IMR-90 (cell line): ENCODE measurements at regions not wholly inside any gene's neighbourhood (a gene's known extent, or its start where the extent isn't known, plus 50 kb on each side); places are given as distances from the start of the nearest gene placed in this dataset.

ENCODE experiments used
- ATAC-seq: fragments of 200-7000 bp; cut with Tn5 transposase; 2 replicates; pipeline ENCODE4 v1.9.1; 2020; ENCODE audit warnings: low read depth, mild to moderate bottlenecking, moderate library complexity
- BruUV-seq: library from RNA; stranded (reverse); fragments of 400-500 nt; replicated peaks from 2 replicates; lab custom pipeline; 2021; lab: Mats Ljungman, UMichigan
- CTCF ChIA-PET: fragments of 300-600 bp; formaldehyde crosslinking; extraction: SDS; loops from one replicate; lab custom pipeline; 2021; ENCODE audit warnings: antibody characterized with exemption; lab: Yijun Ruan, JAX
- POLR2A ChIA-PET: fragments of 300-600 bp; sonication (Branson Sonifier 250); formaldehyde crosslinking; loops from one replicate; lab custom pipeline; 2022; ENCODE audit warnings: antibody characterized with exemption; ENCODE audit not compliant: unreplicated experiment; lab: Charles Lee
- DNase-seq: peaks from one replicate; pipeline ENCODE4 v3.0.0; 2013
- H2AFZ ChIP-seq: replicated peaks from 2 replicates; pipeline ENCODE3; 2013; ENCODE audit warnings: low read length, mild to moderate bottlenecking; ENCODE audit not compliant: poor library complexity
- H2AK5ac ChIP-seq: 2 replicates; pipeline ENCODE4 v1.6.1; 2013; ENCODE audit warnings: low read depth, low read length, inconsistent platforms
- H2AK9ac ChIP-seq: replicated peaks from 2 replicates; pipeline ENCODE3; 2013; ENCODE audit warnings: mild to moderate bottlenecking, low read depth, low read length, moderate library complexity; ENCODE audit not compliant: poor library complexity
- H2BK120ac ChIP-seq: 2 replicates; pipeline ENCODE4 v1.6.1; 2013; ENCODE audit warnings: low read depth, low read length, inconsistent platforms
- H2BK15ac ChIP-seq: 3 replicates; pipeline ENCODE4 v1.6.1; 2013; ENCODE audit warnings: low read depth, low read length, inconsistent platforms
- H2BK20ac ChIP-seq: 2 replicates; pipeline ENCODE4 v1.6.1; 2013; ENCODE audit warnings: low read depth, mild to moderate bottlenecking, inconsistent platforms, low read length, moderate library complexity
- H2BK5ac ChIP-seq: 2 replicates; pipeline ENCODE4 v1.6.1; 2013; ENCODE audit warnings: mild to moderate bottlenecking, low read depth, low read length, inconsistent platforms; ENCODE audit not compliant: poor library complexity, severe bottlenecking
- H3K14ac ChIP-seq: replicated peaks from 2 replicates; pipeline ENCODE4 v1.6.1; 2013; ENCODE audit warnings: low read depth, low read length, inconsistent platforms
- H3K18ac ChIP-seq: 2 replicates; pipeline ENCODE4 v1.6.1; 2013; ENCODE audit warnings: low read depth, low read length, control low read depth
- H3K23ac ChIP-seq: 2 replicates; pipeline ENCODE4 v1.6.1; 2013; ENCODE audit warnings: low read depth, low read length, inconsistent platforms
- H3K27ac ChIP-seq: 2 replicates; pipeline ENCODE4 v1.5.1; 2013; ENCODE audit warnings: mild to moderate bottlenecking, control low read depth, low read length; ENCODE audit not compliant: insufficient read depth
- H3K27me3 ChIP-seq: 2 replicates; pipeline ENCODE4 v1.6.1; 2013; ENCODE audit warnings: low read length; ENCODE audit not compliant: control insufficient read depth, insufficient read depth
- H3K36me3 ChIP-seq: 2 replicates; pipeline ENCODE4 v1.6.1; 2013; ENCODE audit warnings: low read length, mixed read lengths; ENCODE audit not compliant: control insufficient read depth, insufficient read depth
- H3K4ac ChIP-seq: 2 replicates; pipeline ENCODE4 v1.6.1; 2013; ENCODE audit warnings: low read depth, low read length, inconsistent platforms
- H3K4me1 ChIP-seq: 2 replicates; pipeline ENCODE4 v1.6.1; 2013; ENCODE audit warnings: low read length, mixed read lengths; ENCODE audit not compliant: control insufficient read depth, insufficient read depth
- H3K4me2 ChIP-seq: 2 replicates; pipeline ENCODE4 v1.6.1; 2013; ENCODE audit warnings: low read depth, mild to moderate bottlenecking, control low read depth, low read length, moderate library complexity
- H3K4me3 ChIP-seq: 2 replicates; pipeline ENCODE4 v1.5.1; 2013; ENCODE audit warnings: low read depth, mild to moderate bottlenecking, control low read depth, low read length, moderate library complexity; ENCODE audit not compliant: insufficient read depth
- H3K56ac ChIP-seq: 2 replicates; pipeline ENCODE4 v1.6.1; 2013; ENCODE audit warnings: low read length, inconsistent platforms; ENCODE audit not compliant: insufficient read depth; ENCODE audit errors: extremely low read depth
- H3K79me1 ChIP-seq, 2 experiments: 2 replicates each; pipeline ENCODE4 v1.6.1; 2013; ENCODE audit warnings: low read length in 2 of 2, inconsistent platforms in 1 of 2, low read depth in 1 of 2
- H3K9ac ChIP-seq: 2 replicates; pipeline ENCODE4 v1.6.1; 2013; ENCODE audit warnings: low read depth, low read length, control low read depth
- H3K9me1 ChIP-seq: 2 replicates; pipeline ENCODE4 v1.6.1; 2013; ENCODE audit warnings: low read length, inconsistent platforms; ENCODE audit not compliant: insufficient read depth
- H3K9me3 ChIP-seq: 2 replicates; pipeline ENCODE4 v1.6.1; 2013; ENCODE audit warnings: low read length; ENCODE audit not compliant: control insufficient read depth, insufficient read depth
- H4K20me1 ChIP-seq: 2 replicates; pipeline ENCODE4 v1.6.1; 2013; ENCODE audit warnings: low read length, inconsistent platforms; ENCODE audit not compliant: insufficient read depth
- H4K5ac ChIP-seq: 2 replicates; pipeline ENCODE4 v1.6.1; 2013; ENCODE audit warnings: mild to moderate bottlenecking, low read depth, low read length, control low read depth
- H4K8ac ChIP-seq, 2 experiments: 2 replicates each; pipeline ENCODE4 v1.6.1; 2013; ENCODE audit warnings: low read depth in 2 of 2, low read length in 2 of 2, control low read depth in 1 of 2, inconsistent platforms in 1 of 2
- H4K91ac ChIP-seq: 2 replicates; pipeline ENCODE4 v1.6.1; 2013; ENCODE audit warnings: low read depth, low read length, inconsistent platforms; ENCODE audit not compliant: insufficient read depth
- BHLHE40 ChIP-seq: fragments of 150-350 bp; IDR thresholded peaks from 2 replicates; pipeline ENCODE4 v1.6.1; 2016; ENCODE audit warnings: mild to moderate bottlenecking, low read depth, low read length
- CHD1 ChIP-seq: IDR thresholded peaks from 2 replicates; pipeline ENCODE4 v1.6.1; 2012; ENCODE audit warnings: low read depth, low read length, improper control_type of control experiment
- MAZ ChIP-seq: IDR thresholded peaks from 2 replicates; pipeline ENCODE4 v1.6.1; 2012; ENCODE audit warnings: low read depth, mild to moderate bottlenecking, low read length, improper control_type of control experiment, moderate library complexity, borderline replicate concordance
- MXI1 ChIP-seq: IDR thresholded peaks from 2 replicates; pipeline ENCODE4 v1.6.1; 2012; ENCODE audit warnings: low read depth, mild to moderate bottlenecking, low read length, moderate library complexity, borderline replicate concordance
- WGBS, 2 experiments: methylation state at CpG; one replicate each; pipeline versions ENCODE4 v1.1.5 to v1.1.7; 2013; ENCODE audit warnings: missing lambda C conversion rate in 2 of 2; ENCODE audit not compliant: insufficient read length in 1 of 2; ENCODE audit errors: extremely low coverage in 2 of 2; 5-methylcytosine and 5-hydroxymethylcytosine counted together
- dilution Hi-C: fragments of 300-500 bp; cut with HindIII; formaldehyde crosslinking; loops from one replicate; pipeline ENCODE4 v1.14.3; 2018; ENCODE audit warnings: low sequenced_read_pairs; ENCODE audit not compliant: unreplicated experiment
- in situ Hi-C: fragments of 300-500 bp; cut with MboI; formaldehyde crosslinking; loops from 3 replicates; pipeline ENCODE4 v1.14.3; 2019; ENCODE audit warnings: low sequenced_read_pairs, inconsistent platforms, mixed read lengths
- intact Hi-C: fragments of 100-400 bp; cut with micrococcal nuclease; formaldehyde crosslinking; loops from 2 replicates; pipeline ENCODE4 v1.10.0; 2022

- in situ Hi-C loops = no loop called here
- peak; percentile 35 for ATAC-seq
- ChIA-PET CTCF (no interaction called here), POLR2A (no interaction called here)
- no CpG with 5 or more reads among the region's 3 CpGs for WGBS, 2 experiments
- H4K20me1 ChIP-seq = no peaks in the 10 kb centered on the region
- H2BK15ac ChIP-seq = no peak overlapping the region
- no peak overlapping the region for H4K91ac ChIP-seq
- H3K4ac ChIP-seq = no peak overlapping the region
- dilution Hi-C loops = no loop called here
- no peak overlapping the region for H3K27ac ChIP-seq
- no peak overlapping the region for H2BK20ac ChIP-seq
- no peak overlapping the region for H2BK120ac ChIP-seq
- no peak overlapping the region for H2BK5ac ChIP-seq
- H3K4me3 ChIP-seq = no peak overlapping the region
- TF ChIP-seq CHD1 = no peak
- TF ChIP-seq BHLHE40 = no peak
- TF ChIP-seq MXI1 = no peak
- TF ChIP-seq MAZ = no peak
- DNase-seq = peak; percentile 17
- H2AK5ac ChIP-seq = no peak overlapping the region
- no peaks in the 10 kb centered on the region for H3K79me1 ChIP-seq
- no peaks in the 10 kb centered on the region for H3K9me3 ChIP-seq
- no peaks in the 10 kb centered on the region for H3K27me3 ChIP-seq
- H2AK9ac ChIP-seq = no peak overlapping the region
- intact Hi-C loops = no loop called here
- H3K9ac ChIP-seq = no peak overlapping the region
- H3K14ac ChIP-seq = no peak overlapping the region
- H4K5ac ChIP-seq = no peak overlapping the region
- no peak overlapping the region for H3K18ac ChIP-seq
- H3K23ac ChIP-seq = no peak overlapping the region
- no peak overlapping the region for H3K56ac ChIP-seq
- no peak overlapping the region for H4K8ac ChIP-seq
- H2AFZ ChIP-seq = no peak overlapping the region
- H3K4me2 ChIP-seq = no peak overlapping the region
- H3K4me1 ChIP-seq = no peaks in the 10 kb centered on the region; the same call in 1 of the 2 replicates
- H3K36me3 ChIP-seq = no peaks in the 10 kb centered on the region
- no peaks in the 10 kb centered on the region for H3K9me1 ChIP-seq
- no TSS peak for BruUV-seq
Measured at GRCh38 chr2:6442252-6442985, 423.3 kb downstream of the CMPK2 start.
